Skin of body (tissue), 1 donor: ENCODE measurements at regions not wholly inside any gene's neighbourhood (a gene's known extent, or its start where the extent isn't known, plus 50 kb on each side); places are given as distances from the start of the nearest gene placed in this dataset.

Source experiments
- DNase-seq: peaks from one replicate; lab custom pipeline; 2025; lab: John Stamatoyannopoulos, UW

GRCh38 chr11:112744041-112744440, 217.2 kb upstream of the NCAM1 start:
- no peak for DNase-seq

- no peak for DNase-seq
Measured at GRCh38 chr11:112745973-112746372, 215.2 kb upstream of the NCAM1 start.

- DNase-seq = no peak
Measured at GRCh38 chr11:112748252-112748651, 213.0 kb upstream of the NCAM1 start.

- peak; percentile 25 for DNase-seq
Measured at GRCh38 chr11:112748713-112749543, 212.3 kb upstream of the NCAM1 start.

GRCh38 chr11:112751329-112751728, 209.9 kb upstream of the NCAM1 start:
- no peak for DNase-seq

- no peak for DNase-seq
Measured at GRCh38 chr11:112751772-112752171, 209.4 kb upstream of the NCAM1 start.

- no peak for DNase-seq
Measured at GRCh38 chr11:112752563-112752962, 208.7 kb upstream of the NCAM1 start.

GRCh38 chr11:112753706-112754105, 207.5 kb upstream of the NCAM1 start:
- DNase-seq = no peak

GRCh38 chr11:112759418-112759817, 201.8 kb upstream of the NCAM1 start:
- no peak for DNase-seq

GRCh38 chr11:112760396-112761059, 200.7 kb upstream of the NCAM1 start:
- no peak for DNase-seq

GRCh38 chr11:112761911-112762706, 199.1 kb upstream of the NCAM1 start:
- no peak for DNase-seq

GRCh38 chr11:112762707-112763090, 198.5 kb upstream of the NCAM1 start:
- no peak for DNase-seq

GRCh38 chr11:112765337-112765736, 195.9 kb upstream of the NCAM1 start:
- DNase-seq = no peak

GRCh38 chr11:112769170-112769569, 192.1 kb upstream of the NCAM1 start:
- DNase-seq = no peak

GRCh38 chr11:112769584-112769983, 191.6 kb upstream of the NCAM1 start:
- DNase-seq = no peak

GRCh38 chr11:112770033-112770432, 191.2 kb upstream of the NCAM1 start:
- no peak for DNase-seq

- DNase-seq = no peak
Measured at GRCh38 chr11:112770487-112770886, 190.7 kb upstream of the NCAM1 start.

GRCh38 chr11:112771851-112772250, 189.4 kb upstream of the NCAM1 start:
- DNase-seq = no peak

- no peak for DNase-seq
Measured at GRCh38 chr11:112773264-112773663, 188.0 kb upstream of the NCAM1 start.

GRCh38 chr11:112776834-112777233, 184.4 kb upstream of the NCAM1 start:
- no peak for DNase-seq

- DNase-seq = no peak
Measured at GRCh38 chr11:112777283-112777751, 183.9 kb upstream of the NCAM1 start.
